ENCODE measurements at regions not wholly inside any gene's neighbourhood (a gene's known extent, or its start where the extent isn't known, plus 50 kb on each side); places are given as distances from the start of the nearest gene placed in this dataset.
"Not testable (repeated sequence)": the region's sequence is repeated elsewhere in the genome, so short reads cannot be mapped to it uniquely, and the experiment has no call there.

DNA sequence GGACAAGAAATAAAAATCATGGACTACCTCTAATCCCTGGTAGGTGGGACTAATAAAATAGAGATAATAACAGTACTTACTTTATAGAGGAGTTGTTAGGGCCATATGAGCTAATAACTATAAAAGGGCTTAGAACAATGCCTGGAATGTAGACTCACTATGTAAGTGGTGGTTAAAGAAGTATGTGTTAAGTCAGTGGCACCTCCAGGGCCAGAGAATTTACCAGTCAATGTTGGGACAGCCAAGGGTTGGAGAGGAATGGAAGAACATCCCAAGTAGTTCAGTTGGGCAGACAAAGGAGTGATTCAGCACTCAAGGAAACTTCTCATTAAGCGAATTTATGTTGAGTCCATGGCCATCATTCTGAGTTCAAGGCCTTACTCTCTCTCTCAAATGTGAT lies 116.8 kb downstream of the OTOR start:
- H3K4me1 ChIP-seq (ENCODE audit: insufficient read depth, low read length, poor library complexity, severe bottlenecking): no peaks in the 10 kb centered on the region
- no peak overlapping the region for H3K4me3 ChIP-seq (ENCODE audit: low read depth, low read length, poor library complexity, severe bottlenecking)
- no peak overlapping the region for H3K4me2 ChIP-seq (ENCODE audit: low read length)
- TF ChIP-seq, protein P1, sequence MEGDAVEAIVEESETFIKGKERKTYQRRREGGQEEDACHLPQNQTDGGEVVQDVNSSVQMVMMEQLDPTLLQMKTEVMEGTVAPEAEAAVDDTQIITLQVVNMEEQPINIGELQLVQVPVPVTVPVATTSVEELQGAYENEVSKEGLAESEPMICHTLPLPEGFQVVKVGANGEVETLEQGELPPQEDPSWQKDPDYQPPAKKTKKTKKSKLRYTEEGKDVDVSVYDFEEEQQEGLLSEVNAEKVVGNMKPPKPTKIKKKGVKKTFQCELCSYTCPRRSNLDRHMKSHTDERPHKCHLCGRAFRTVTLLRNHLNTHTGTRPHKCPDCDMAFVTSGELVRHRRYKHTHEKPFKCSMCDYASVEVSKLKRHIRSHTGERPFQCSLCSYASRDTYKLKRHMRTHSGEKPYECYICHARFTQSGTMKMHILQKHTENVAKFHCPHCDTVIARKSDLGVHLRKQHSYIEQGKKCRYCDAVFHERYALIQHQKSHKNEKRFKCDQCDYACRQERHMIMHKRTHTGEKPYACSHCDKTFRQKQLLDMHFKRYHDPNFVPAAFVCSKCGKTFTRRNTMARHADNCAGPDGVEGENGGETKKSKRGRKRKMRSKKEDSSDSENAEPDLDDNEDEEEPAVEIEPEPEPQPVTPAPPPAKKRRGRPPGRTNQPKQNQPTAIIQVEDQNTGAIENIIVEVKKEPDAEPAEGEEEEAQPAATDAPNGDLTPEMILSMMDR (conservative IDR thresholded peaks at IDR 0.05; ENCODE audit: low read length): no peak
- TF ChIP-seq EZH2phosphoT487 (IDR thresholded peaks at IDR 0.05; ENCODE audit: borderline replicate concordance, low read depth, low read length): no peak
- no peaks in the 10 kb centered on the region for H4K20me1 ChIP-seq (ENCODE audit: insufficient read depth, low read length)
- CTCF ChIA-PET (ENCODE audit: unreplicated experiment): no interaction called here
- no peak overlapping the region for H2AFZ ChIP-seq (ENCODE audit: low read length)
- intact Hi-C loops (cut with micrococcal nuclease; ENCODE audit: unreplicated experiment): no loop called here
- no peaks in the 10 kb centered on the region for H3K9me2 ChIP-seq (ENCODE audit: insufficient read depth, low read length)
- H3K79me2 ChIP-seq (ENCODE audit: insufficient read depth, low read depth, low read length): no peaks in the 10 kb centered on the region
- BruUV-seq (replicated peaks): no TSS peak
- POLR2A ChIA-PET: no interaction called here
- DNase-seq (ENCODE audit: low spot score): no peak
- no peaks in the 10 kb centered on the region for H3K9me3 ChIP-seq (ENCODE audit: low read length)
- no peaks in the 10 kb centered on the region for H3K36me3 ChIP-seq (ENCODE audit: insufficient read depth, low read length)
- no peak overlapping the region for H3K27ac ChIP-seq (ENCODE audit: low read depth, low read length, poor library complexity, severe bottlenecking)

DNA sequence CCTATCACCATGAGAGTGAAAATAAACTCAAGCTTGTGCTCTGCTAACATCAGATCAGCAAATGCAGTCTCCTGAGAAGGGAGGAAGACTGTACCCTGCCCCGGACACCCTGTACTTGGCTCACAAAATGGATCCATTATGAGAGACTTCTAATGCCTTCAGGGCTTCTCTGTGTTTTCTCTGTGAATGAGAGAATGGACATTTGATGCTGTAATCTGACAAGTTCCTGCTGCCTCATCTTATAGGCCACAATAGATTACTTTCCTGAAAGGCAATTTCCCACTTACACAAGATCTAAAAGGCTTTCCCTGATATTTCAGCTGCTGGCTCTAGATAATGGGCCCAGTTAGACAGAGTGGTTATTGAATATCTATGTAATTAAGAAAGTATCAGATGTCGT lies 117.2 kb downstream of the OTOR start:
- H4K20me1 ChIP-seq (ENCODE audit: insufficient read depth, low read length): no peaks in the 10 kb centered on the region
- no peaks in the 10 kb centered on the region for H3K9me2 ChIP-seq (ENCODE audit: insufficient read depth, low read length)
- no TSS peak for BruUV-seq (replicated peaks)
- H3K4me1 ChIP-seq (ENCODE audit: insufficient read depth, low read length, poor library complexity, severe bottlenecking): no peaks in the 10 kb centered on the region
- no peaks in the 10 kb centered on the region for H3K79me2 ChIP-seq (ENCODE audit: insufficient read depth, low read depth, low read length)
- DNase-seq (ENCODE audit: low spot score): no peak
- no peak overlapping the region for H3K4me3 ChIP-seq (ENCODE audit: low read depth, low read length, poor library complexity, severe bottlenecking)
- H2AFZ ChIP-seq (ENCODE audit: low read length): no peak overlapping the region
- no peaks in the 10 kb centered on the region for H3K36me3 ChIP-seq (ENCODE audit: insufficient read depth, low read length)
- CTCF ChIA-PET (ENCODE audit: unreplicated experiment): no interaction called here
- no peak overlapping the region for H3K4me2 ChIP-seq (ENCODE audit: low read length)
- H3K9me3 ChIP-seq (ENCODE audit: low read length): no peaks in the 10 kb centered on the region
- TF ChIP-seq EZH2phosphoT487 (IDR thresholded peaks at IDR 0.05; ENCODE audit: borderline replicate concordance, low read depth, low read length): no peak
- TF ChIP-seq, protein P1 (conservative IDR thresholded peaks at IDR 0.05; ENCODE audit: low read length): no peak
- intact Hi-C loops (cut with micrococcal nuclease; ENCODE audit: unreplicated experiment): no loop called here
- POLR2A ChIA-PET: interaction anchor here (0.7 to 1.7 kb wide), 4 partner anchors 11 to 206 kb away, joined by 3 to 7 read pairs (median 4); no protein-coding TSS in a partner anchor
- H3K27ac ChIP-seq (ENCODE audit: low read depth, low read length, poor library complexity, severe bottlenecking): no peak overlapping the region

DNA sequence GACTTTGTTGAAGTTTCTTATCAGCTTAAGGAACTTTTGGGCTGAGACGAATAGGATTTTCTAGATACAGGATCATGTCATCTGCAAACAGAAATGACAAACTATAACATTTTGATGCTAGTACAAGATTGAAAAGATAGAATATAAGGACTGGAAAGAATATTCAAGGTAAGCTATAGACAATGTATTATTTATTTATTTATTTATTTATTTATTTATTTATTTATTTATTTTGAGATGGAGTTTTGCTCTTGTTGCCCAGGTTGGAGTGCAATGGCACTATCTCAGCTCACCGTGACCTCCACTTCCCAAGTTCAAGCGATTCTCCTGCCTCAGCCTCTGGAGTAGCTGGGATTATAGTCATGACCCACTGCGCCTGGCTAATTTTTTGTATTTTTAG lies 125.0 kb downstream of the OTOR start:
- H3K9me2 ChIP-seq (ENCODE audit: insufficient read depth, low read length); H3K4me2 ChIP-seq (ENCODE audit: low read length); H3K4me3 ChIP-seq (ENCODE audit: low read depth, low read length, poor library complexity, severe bottlenecking); H3K79me2 ChIP-seq (ENCODE audit: insufficient read depth, low read depth, low read length); H3K9me3 ChIP-seq (ENCODE audit: low read length); intact Hi-C loops (cut with micrococcal nuclease; ENCODE audit: unreplicated experiment); CTCF ChIA-PET (ENCODE audit: unreplicated experiment); H3K4me1 ChIP-seq (ENCODE audit: insufficient read depth, low read length, poor library complexity, severe bottlenecking); DNase-seq (ENCODE audit: low spot score); H3K36me3 ChIP-seq (ENCODE audit: insufficient read depth, low read length); H2AFZ ChIP-seq (ENCODE audit: low read length); H3K27ac ChIP-seq (ENCODE audit: low read depth, low read length, poor library complexity, severe bottlenecking); POLR2A ChIA-PET; BruUV-seq (replicated peaks); H4K20me1 ChIP-seq (ENCODE audit: insufficient read depth, low read length): not testable (repeated sequence)

Measured in OCI-LY7 (cell line).